ENCODE measurements at regions not wholly inside any gene's neighbourhood (a gene's known extent, or its start where the extent isn't known, plus 50 kb on each side); places are given as distances from the start of the nearest gene placed in this dataset.
A peak's percentile ranks its signal among the peaks of the same experiment; 100 is the strongest.

DNA sequence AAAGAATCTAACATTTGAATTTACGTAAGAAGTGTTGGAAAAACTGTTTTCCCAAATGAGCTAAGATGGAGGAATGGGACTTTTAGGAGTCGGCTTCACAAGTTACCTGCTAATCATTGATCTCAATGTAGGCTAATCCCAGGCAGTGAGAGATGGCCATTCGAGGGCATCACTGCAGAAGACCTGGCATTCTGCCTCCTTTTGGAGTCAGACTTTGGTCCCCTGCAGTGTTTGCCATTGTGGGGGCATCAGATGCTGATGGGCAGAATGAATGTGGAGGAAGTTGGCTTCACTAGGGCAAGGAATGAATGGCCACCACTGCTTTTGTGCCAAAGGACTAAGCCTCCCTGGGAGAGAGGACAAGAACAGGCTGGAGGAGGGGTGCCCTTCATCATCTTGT lies 55.7 kb upstream of the NKX2-2 start:
- Histone ChIP-seq H3K9me2 (ENCODE audit: insufficient read depth) (peaks cover 19% of the 10 kb centered on the region), H3F3A (replicated peaks; ENCODE audit: low read depth) (peaks cover 10% of the 10 kb centered on the region; the same call in 1 of the 2 replicates), H3K4me1 (ENCODE audit: insufficient read depth) (peaks cover 37% of the 10 kb centered on the region), H3K27me3 (ENCODE audit: insufficient read depth) (no peaks in the 10 kb centered on the region), H3K36me3 (ENCODE audit: insufficient read depth) (no peaks in the 10 kb centered on the region), H3K27ac (ENCODE audit: low read depth) (peak overlapping the region; percentile 60; the same call in 1 of the 2 replicates), H3K4me3 (no peak overlapping the region; the same call in 1 of the 2 replicates), H4K20me1 (replicated peaks; ENCODE audit: insufficient read depth) (no peaks in the 10 kb centered on the region), H2AFZ (no peak overlapping the region; the same call in 1 of the 2 replicates), H3K79me2 (replicated peaks; ENCODE audit: insufficient read depth) (no peaks in the 10 kb centered on the region), H3K4me2 (peak overlapping the region; percentile 53)
- H3K4me3 Mint-ChIP-seq, result no peak overlapping the region; the same call in 2 of the 3 replicates
- H3K36me3 Mint-ChIP-seq (ENCODE audit: low read depth), result no peaks in the 10 kb centered on the region
- DNase-seq (ENCODE audit: low spot score), result no peak
- H3K9me3 Mint-ChIP-seq, result no peaks in the 10 kb centered on the region
- peaks cover 4% of the 10 kb centered on the region for H3K27me3 Mint-ChIP-seq (ENCODE audit: insufficient read depth, low read depth, poor library complexity)
- no peak for ATAC-seq
- peaks cover 29% of the 10 kb centered on the region for H3K4me1 Mint-ChIP-seq
- TF ChIP-seq JUNB (IDR thresholded peaks at IDR 0.05; ENCODE audit: unreplicated experiment), result no peak
- TF ChIP-seq, protein P1, sequence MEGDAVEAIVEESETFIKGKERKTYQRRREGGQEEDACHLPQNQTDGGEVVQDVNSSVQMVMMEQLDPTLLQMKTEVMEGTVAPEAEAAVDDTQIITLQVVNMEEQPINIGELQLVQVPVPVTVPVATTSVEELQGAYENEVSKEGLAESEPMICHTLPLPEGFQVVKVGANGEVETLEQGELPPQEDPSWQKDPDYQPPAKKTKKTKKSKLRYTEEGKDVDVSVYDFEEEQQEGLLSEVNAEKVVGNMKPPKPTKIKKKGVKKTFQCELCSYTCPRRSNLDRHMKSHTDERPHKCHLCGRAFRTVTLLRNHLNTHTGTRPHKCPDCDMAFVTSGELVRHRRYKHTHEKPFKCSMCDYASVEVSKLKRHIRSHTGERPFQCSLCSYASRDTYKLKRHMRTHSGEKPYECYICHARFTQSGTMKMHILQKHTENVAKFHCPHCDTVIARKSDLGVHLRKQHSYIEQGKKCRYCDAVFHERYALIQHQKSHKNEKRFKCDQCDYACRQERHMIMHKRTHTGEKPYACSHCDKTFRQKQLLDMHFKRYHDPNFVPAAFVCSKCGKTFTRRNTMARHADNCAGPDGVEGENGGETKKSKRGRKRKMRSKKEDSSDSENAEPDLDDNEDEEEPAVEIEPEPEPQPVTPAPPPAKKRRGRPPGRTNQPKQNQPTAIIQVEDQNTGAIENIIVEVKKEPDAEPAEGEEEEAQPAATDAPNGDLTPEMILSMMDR (conservative IDR thresholded peaks at IDR 0.05; ENCODE audit: low read depth in 2 of 2), result no peak
- no peak for TF ChIP-seq CREB1 (CRISPR knock-in tag; IDR thresholded peaks at IDR 0.05; ENCODE audit: low read depth)
- TF ChIP-seq STAT1 (IDR thresholded peaks at IDR 0.05; ENCODE audit: unreplicated experiment), result no peak
- no peak for TF ChIP-seq EZH2 (IDR thresholded peaks at IDR 0.05; ENCODE audit: low read depth, unreplicated experiment)
- no peak for TF ChIP-seq POLR2AphosphoS5 (IDR thresholded peaks at IDR 0.05; ENCODE audit: low read depth)
- TF ChIP-seq, protein P2, sequence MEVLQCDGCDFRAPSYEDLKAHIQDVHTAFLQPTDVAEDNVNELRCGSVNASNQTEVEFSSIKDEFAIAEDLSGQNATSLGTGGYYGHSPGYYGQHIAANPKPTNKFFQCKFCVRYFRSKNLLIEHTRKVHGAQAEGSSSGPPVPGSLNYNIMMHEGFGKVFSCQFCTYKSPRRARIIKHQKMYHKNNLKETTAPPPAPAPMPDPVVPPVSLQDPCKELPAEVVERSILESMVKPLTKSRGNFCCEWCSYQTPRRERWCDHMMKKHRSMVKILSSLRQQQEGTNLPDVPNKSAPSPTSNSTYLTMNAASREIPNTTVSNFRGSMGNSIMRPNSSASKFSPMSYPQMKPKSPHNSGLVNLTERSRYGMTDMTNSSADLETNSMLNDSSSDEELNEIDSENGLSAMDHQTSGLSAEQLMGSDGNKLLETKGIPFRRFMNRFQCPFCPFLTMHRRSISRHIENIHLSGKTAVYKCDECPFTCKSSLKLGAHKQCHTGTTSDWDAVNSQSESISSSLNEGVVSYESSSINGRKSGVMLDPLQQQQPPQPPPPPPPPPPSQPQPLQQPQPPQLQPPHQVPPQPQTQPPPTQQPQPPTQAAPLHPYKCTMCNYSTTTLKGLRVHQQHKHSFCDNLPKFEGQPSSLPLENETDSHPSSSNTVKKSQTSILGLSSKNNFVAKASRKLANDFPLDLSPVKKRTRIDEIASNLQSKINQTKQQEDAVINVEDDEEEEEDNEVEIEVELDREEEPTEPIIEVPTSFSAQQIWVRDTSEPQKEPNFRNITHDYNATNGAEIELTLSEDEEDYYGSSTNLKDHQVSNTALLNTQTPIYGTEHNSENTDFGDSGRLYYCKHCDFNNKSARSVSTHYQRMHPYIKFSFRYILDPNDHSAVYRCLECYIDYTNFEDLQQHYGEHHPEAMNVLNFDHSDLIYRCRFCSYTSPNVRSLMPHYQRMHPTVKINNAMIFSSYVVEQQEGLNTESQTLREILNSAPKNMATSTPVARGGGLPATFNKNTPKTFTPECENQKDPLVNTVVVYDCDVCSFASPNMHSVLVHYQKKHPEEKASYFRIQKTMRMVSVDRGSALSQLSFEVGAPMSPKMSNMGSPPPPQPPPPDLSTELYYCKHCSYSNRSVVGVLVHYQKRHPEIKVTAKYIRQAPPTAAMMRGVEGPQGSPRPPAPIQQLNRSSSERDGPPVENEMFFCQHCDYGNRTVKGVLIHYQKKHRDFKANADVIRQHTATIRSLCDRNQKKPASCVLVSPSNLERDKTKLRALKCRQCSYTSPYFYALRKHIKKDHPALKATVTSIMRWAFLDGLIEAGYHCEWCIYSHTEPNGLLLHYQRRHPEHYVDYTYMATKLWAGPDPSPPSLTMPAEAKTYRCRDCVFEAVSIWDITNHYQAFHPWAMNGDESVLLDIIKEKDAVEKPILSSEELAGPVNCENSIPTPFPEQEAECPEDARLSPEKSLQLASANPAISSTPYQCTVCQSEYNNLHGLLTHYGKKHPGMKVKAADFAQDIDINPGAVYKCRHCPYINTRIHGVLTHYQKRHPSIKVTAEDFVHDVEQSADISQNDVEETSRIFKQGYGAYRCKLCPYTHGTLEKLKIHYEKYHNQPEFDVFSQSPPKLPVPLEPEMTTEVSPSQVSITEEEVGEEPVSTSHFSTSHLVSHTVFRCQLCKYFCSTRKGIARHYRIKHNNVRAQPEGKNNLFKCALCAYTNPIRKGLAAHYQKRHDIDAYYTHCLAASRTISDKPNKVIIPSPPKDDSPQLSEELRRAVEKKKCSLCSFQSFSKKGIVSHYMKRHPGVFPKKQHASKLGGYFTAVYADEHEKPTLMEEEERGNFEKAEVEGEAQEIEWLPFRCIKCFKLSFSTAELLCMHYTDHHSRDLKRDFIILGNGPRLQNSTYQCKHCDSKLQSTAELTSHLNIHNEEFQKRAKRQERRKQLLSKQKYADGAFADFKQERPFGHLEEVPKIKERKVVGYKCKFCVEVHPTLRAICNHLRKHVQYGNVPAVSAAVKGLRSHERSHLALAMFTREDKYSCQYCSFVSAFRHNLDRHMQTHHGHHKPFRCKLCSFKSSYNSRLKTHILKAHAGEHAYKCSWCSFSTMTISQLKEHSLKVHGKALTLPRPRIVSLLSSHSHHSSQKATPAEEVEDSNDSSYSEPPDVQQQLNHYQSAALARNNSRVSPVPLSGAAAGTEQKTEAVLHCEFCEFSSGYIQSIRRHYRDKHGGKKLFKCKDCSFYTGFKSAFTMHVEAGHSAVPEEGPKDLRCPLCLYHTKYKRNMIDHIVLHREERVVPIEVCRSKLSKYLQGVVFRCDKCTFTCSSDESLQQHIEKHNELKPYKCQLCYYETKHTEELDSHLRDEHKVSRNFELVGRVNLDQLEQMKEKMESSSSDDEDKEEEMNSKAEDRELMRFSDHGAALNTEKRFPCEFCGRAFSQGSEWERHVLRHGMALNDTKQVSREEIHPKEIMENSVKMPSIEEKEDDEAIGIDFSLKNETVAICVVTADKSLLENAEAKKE (CRISPR knock-in tag; IDR thresholded peaks at IDR 0.05), result no peak
- no peak for TF ChIP-seq NANOG (IDR thresholded peaks at IDR 0.05; ENCODE audit: borderline replicate concordance)
- TF ChIP-seq, protein P3, sequence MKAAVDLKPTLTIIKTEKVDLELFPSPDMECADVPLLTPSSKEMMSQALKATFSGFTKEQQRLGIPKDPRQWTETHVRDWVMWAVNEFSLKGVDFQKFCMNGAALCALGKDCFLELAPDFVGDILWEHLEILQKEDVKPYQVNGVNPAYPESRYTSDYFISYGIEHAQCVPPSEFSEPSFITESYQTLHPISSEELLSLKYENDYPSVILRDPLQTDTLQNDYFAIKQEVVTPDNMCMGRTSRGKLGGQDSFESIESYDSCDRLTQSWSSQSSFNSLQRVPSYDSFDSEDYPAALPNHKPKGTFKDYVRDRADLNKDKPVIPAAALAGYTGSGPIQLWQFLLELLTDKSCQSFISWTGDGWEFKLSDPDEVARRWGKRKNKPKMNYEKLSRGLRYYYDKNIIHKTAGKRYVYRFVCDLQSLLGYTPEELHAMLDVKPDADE (IDR thresholded peaks at IDR 0.05), result no peak
- no peak for TF ChIP-seq EZH2phosphoT487 (IDR thresholded peaks at IDR 0.05; ENCODE audit: unreplicated experiment)
- TF ChIP-seq ZNF331 (CRISPR knock-in tag; IDR thresholded peaks at IDR 0.05; ENCODE audit: low read depth), result no peak
- no peak for TF ChIP-seq ZNF114 (CRISPR knock-in tag; IDR thresholded peaks at IDR 0.05)
- TF ChIP-seq, protein P4, sequence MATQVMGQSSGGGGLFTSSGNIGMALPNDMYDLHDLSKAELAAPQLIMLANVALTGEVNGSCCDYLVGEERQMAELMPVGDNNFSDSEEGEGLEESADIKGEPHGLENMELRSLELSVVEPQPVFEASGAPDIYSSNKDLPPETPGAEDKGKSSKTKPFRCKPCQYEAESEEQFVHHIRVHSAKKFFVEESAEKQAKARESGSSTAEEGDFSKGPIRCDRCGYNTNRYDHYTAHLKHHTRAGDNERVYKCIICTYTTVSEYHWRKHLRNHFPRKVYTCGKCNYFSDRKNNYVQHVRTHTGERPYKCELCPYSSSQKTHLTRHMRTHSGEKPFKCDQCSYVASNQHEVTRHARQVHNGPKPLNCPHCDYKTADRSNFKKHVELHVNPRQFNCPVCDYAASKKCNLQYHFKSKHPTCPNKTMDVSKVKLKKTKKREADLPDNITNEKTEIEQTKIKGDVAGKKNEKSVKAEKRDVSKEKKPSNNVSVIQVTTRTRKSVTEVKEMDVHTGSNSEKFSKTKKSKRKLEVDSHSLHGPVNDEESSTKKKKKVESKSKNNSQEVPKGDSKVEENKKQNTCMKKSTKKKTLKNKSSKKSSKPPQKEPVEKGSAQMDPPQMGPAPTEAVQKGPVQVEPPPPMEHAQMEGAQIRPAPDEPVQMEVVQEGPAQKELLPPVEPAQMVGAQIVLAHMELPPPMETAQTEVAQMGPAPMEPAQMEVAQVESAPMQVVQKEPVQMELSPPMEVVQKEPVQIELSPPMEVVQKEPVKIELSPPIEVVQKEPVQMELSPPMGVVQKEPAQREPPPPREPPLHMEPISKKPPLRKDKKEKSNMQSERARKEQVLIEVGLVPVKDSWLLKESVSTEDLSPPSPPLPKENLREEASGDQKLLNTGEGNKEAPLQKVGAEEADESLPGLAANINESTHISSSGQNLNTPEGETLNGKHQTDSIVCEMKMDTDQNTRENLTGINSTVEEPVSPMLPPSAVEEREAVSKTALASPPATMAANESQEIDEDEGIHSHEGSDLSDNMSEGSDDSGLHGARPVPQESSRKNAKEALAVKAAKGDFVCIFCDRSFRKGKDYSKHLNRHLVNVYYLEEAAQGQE (IDR thresholded peaks at IDR 0.05; ENCODE audit: unreplicated experiment), result no peak
- H3K27ac Mint-ChIP-seq, result no peak overlapping the region
